DOHH2 (cell line): ENCODE measurements at regions not wholly inside any gene's neighbourhood (a gene's known extent, or its start where the extent isn't known, plus 50 kb on each side); places are given as distances from the start of the nearest gene placed in this dataset.

Experiments
- EZH2phosphoT487 ChIP-seq: fragments of 200-600 bp; sonication (generic); IDR thresholded peaks from 2 replicates; pipeline ENCODE4 v1.6.1; 2017; ENCODE audit warnings: borderline replicate concordance, mild to moderate bottlenecking, antibody characterized with exemption, low read length, moderate library complexity, mixed read lengths
- TF ChIP-seq, protein P1 (sequence below): fragments of 200-600 bp; sonication (generic); IDR thresholded peaks from one replicate; pipeline ENCODE4 v1.5.1; 2014; ENCODE audit warnings: antibody characterized with exemption, mild to moderate bottlenecking, low read depth, low read length; ENCODE audit not compliant: poor library complexity, severe bottlenecking

DNA sequence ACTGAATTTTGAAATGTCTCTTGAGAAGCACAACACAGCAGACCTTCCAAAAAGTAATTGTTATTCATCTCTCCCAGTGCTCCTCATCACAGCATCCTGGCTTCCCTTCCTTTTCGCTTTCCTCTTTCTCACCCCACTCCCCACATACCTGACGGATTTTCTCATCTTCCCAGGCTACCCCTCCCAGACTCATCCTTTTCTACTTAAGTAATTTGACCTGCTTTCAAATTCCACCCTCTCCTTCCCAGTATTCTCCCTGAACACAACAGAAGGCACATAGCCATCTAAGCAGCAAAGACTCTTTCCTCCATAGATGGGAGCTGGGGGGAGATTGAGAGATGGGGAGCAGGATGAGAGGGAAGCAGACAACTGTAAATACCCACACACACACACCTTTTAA, 187.1 kb upstream of the STT3B start:
- TF ChIP-seq, protein P1, sequence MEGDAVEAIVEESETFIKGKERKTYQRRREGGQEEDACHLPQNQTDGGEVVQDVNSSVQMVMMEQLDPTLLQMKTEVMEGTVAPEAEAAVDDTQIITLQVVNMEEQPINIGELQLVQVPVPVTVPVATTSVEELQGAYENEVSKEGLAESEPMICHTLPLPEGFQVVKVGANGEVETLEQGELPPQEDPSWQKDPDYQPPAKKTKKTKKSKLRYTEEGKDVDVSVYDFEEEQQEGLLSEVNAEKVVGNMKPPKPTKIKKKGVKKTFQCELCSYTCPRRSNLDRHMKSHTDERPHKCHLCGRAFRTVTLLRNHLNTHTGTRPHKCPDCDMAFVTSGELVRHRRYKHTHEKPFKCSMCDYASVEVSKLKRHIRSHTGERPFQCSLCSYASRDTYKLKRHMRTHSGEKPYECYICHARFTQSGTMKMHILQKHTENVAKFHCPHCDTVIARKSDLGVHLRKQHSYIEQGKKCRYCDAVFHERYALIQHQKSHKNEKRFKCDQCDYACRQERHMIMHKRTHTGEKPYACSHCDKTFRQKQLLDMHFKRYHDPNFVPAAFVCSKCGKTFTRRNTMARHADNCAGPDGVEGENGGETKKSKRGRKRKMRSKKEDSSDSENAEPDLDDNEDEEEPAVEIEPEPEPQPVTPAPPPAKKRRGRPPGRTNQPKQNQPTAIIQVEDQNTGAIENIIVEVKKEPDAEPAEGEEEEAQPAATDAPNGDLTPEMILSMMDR = no peak
- no peak for TF ChIP-seq EZH2phosphoT487
